PC-3 (cell line): ENCODE measurements at regions not wholly inside any gene's neighbourhood (a gene's known extent, or its start where the extent isn't known, plus 50 kb on each side); places are given as distances from the start of the nearest gene placed in this dataset.

ENCODE experiments used
- CTCF ChIP-seq: fragments of 300-600 bp; sonication (generic); conservative IDR thresholded peaks from 2 replicates; pipeline ENCODE4 v1.5.1; 2017; ENCODE audit warnings: antibody characterized with exemption, low read depth, mild to moderate bottlenecking, low read length
- EZH2 ChIP-seq: fragments of 300-600 bp; sonication (generic); IDR thresholded peaks from one replicate; pipeline ENCODE4 v1.6.1; 2017; ENCODE audit warnings: antibody characterized with exemption, mild to moderate bottlenecking, low read length; ENCODE audit not compliant: unreplicated experiment

- TF ChIP-seq CTCF = peak; percentile 66
- no peak for TF ChIP-seq EZH2
Measured at GRCh38 chr2:88350331-88351248, 101.9 kb downstream of the FOXI3 start.
